ENCODE measurements at regions not wholly inside any gene's neighbourhood (a gene's known extent, or its start where the extent isn't known, plus 50 kb on each side); places are given as distances from the start of the nearest gene placed in this dataset.

- no peak for DNase-seq
These were observed 68.7 kb upstream of the MYOCD start for GRCh38 chr17:12596961-12597360.

GRCh38 chr17:12597895-12598294 is 67.8 kb upstream of the MYOCD start:
- DNase-seq, result no peak

DNA sequence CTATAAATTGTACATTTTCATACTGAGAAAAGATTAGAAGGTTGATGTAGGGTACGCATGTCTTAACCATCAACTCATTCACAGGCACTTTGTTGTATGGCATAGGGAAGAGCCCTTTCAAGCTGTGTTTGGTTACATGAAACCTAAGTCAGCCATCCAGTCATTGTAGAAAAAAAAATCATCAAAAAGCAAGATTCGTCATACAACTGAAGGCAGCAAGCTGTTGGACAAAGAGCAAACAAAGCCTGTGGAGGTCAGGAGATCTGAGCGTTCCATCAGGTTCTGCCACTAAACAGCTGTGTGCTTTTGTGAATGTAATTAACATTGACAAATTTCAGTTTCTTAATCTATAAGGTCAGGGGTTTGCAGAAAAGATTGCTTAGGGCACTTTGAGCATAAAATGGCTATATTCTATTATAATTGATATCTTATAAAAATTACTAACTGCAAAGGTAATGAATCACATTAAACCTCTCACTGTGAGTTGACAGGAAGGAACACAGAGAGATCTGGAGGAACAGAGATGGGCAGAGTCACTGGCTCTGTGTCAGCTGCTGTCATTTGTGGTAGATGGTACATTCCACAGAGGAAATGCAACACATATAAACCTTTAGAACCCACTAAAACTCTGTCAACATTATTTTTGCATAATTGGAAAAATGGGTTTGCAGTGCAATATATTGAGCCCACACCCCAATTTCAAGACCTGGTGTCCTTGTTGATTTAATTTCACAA is 66.3 kb upstream of the MYOCD start:
- DNase-seq, result no peak

DNA sequence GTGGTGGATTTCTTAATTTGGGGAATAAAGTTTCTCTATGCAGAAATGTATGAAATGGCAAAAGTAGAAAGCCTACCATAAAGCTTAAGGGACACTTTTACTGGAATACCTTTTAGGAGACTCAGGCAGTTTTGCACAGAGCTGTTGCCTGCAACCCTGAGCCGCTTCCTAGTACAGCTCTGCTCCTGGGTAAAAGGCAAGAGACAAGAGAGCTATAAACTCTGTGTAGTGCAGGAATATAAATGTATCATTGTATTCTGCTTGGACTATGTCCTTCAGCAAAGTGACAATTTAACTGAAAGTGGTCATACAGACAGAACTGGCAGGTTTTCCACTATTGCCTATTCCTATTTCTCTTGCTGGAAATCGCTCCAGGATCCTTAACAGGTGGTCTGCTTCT is 65.3 kb upstream of the MYOCD start:
- DNase-seq, result no peak

DNA sequence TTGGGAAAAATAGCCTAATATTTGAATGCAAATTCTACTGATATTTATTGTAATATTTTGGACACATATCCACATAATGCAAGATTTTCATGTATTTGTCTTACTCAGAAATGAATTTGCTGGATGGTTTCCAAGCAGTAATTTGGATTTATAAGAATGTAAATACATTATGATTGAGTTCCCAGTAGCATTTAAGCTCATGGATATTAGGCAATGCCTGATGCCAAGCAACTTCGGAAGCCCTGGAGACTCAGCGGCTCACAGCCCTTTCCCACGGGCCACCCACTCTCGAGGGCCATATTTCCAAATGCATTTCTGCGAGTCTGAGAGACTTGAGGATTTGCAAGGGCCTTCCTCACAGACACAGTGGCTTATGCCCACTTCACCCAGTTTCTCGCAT is 62.1 kb upstream of the MYOCD start:
- no peak for DNase-seq

GRCh38 chr17:12605222-12605621 is 60.5 kb upstream of the MYOCD start:
- DNase-seq, result no peak

- no peak for DNase-seq
These were observed 52.1 kb upstream of the MYOCD start for GRCh38 chr17:12613566-12613965.

All from hematopoietic multipotent progenitor cell treated with erythropoietin and hydrocortisone succinate and interleukin-3 and kit ligand, for 4 days (in vitro differentiated cells).